GM19351 (cell line): ENCODE measurements at regions not wholly inside any gene's neighbourhood (a gene's known extent, or its start where the extent isn't known, plus 50 kb on each side); places are given as distances from the start of the nearest gene placed in this dataset.
"Not testable (repeated sequence)": the region's sequence is repeated elsewhere in the genome, so short reads cannot be mapped to it uniquely, and the experiment has no call there.

Source experiments
- ATAC-seq: cut with Tn5 transposase; IDR thresholded peaks from one replicate; pipeline ENCODE4 v1.9.1; 2021; ENCODE audit warnings: mild to moderate bottlenecking, moderate library complexity; ENCODE audit not compliant: unreplicated experiment

DNA sequence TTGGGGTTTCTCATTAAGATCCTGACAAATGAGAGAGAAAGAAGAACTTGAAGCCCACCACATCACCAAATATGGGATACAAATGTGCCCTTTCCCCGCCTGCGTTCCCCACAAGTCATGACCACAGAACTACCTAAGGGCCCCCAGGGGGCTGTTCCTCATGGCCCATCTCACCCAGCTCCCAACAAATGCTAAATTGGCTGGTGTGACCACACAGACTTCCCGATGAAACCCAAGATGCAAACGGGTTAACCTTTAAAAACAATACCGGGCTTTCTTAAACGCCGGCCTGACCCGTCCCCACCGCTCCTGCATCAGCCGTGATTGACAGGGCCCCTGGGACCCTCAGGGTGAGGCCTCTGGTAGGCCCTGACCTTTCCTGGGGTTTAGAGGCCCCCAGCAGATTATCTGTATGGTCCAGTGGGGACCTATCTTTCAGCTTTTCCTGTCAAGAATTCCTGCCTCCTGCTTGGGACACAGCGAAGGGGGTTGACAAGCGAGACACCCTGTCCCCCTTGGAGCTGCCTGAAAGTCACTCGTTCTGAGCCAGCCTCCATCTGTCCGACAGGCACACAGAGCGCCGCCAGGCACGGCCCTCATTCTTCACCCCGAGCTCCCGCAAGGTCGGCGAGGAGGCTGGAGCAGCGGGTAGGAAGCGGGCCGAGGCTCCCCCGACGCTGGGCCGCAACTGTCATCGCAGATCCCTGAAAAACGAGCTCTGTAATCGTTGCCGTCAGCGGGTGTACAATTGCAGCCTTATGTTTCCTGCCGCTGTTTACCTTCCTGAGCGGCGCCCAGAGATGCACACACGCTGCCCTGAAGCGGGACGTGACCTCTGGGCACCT lies 300.1 kb downstream of the FOXL1 start:
- ATAC-seq = no peak

DNA sequence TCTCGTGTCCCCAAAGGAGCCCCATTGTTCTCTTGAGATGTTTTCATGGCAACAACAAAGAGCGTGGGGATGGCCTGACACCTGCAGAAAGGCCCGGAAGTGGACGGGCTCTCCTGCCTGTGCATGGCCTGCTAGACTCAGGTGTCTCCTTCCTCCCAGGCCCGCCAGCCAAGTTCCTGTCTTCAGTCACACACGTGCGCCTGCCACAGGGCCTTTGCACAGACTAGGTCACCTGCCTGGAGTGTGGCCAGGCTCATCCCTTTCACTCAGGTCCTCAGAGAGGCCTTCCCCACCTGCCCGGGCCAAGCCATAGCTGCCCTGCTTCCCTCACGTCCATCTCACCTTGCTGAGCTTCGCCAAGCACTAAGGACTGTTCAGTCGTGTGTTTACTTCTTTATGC lies 300.9 kb downstream of the FOXL1 start:
- ATAC-seq = no peak

DNA sequence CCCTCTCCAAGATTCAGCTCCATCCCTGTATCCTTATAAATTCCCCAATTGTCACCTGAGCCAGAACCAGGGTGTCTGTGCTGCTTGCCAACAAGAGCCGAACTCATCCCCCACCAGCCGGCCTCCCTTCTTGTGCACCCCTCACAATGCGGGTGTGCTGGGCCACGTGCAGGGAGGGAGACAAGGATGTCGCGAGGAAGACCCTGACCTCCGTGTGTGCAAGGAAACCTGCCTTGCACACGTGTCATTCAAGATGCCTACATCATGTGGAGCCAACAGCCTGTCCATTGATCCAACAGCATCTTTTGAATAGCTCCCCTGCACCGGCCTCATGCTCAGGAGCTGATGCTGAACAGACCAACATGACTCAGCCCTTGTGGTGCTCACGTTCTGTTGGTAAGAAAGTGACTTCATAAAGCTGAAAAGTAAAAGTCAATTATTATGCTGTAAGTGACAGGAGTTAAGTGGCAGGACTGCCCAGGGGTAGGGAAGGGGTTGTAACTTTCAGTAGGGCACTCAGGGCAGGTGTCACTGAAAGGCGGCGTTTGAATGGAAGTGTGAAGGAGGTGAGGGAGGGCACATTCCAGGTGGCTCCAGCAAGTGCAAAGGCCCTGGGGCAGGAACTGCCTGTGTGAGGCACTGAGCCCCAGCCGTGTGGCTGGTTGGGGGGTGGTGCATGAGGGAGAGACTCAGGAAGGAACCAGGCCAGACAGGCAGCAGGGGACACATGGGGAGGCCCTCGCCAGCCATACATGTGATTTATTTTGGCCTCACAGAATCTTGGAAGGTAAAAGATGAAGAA lies 302.2 kb downstream of the FOXL1 start:
- ATAC-seq = no peak

DNA sequence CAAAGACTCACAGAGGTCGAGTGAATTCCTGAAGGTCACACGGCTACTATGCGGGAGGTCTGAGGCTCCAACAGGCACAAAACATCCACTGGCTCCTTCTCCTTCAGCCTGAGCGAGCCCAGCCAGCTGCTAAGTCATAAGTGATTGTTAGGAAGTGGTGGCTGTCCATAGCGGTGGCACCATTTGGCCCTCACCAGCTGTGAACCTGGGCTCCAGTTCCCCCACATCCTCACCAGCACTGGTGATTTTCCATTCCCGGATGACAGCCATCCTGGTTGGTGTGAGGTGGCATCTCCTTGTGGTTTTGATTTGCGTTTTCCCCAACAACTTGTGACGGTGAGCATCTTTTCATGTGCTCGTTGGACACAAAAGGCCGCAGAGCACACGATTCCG lies 302.8 kb downstream of the FOXL1 start:
- ATAC-seq = no peak

DNA sequence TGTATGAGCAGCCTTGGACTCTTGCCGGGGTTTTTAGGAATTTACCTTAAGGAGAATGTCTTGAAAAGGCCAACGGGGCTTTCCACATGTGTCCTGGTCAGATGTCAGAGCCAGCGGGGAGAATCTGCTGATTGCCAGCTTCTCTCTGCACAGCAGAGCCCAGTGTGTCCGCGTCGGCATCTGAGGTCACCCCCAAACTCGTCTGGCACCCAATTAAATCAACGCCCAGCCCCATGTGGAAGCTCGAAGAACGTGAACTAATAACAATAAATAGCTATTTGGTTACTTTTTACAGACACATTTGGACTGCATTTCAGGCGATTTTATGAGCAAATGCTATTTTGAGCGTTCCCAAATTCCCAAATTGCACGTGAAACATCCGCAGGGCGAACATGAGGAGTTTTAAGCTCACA lies 303.5 kb downstream of the FOXL1 start:
- no peak for ATAC-seq

DNA sequence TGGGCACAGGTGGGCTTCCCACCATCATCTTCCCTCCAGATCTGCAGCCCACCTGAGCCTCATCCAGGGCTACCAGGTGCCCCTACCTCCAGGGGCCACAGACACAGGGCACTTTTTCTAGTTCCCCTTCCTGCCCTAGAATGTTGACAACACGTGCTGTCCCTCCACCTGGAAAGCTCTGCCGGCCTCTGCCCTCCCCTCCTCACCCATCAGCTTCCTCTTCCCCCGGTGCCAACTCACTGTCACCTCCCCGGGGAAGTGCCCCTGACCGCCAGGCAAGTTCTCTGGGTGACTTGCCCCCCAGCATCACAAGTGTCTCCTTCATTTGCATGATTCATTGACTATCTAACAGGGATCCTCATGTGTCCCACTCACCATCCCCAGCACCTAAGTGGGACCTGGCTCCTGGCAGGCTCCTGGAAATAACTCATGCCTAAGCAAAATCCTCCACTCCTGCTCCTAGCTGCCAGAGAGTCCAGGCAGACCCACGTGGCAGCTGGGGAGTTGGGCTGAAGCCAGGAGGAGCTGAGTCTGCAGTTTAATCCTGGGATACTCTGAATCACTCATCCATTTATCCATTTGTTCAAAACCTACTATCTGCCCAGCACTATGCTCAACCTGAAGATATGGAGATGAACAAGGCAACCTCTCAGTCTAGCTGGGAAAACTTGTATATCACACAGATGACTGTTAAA lies 304.4 kb downstream of the FOXL1 start:
- ATAC-seq = no peak

DNA sequence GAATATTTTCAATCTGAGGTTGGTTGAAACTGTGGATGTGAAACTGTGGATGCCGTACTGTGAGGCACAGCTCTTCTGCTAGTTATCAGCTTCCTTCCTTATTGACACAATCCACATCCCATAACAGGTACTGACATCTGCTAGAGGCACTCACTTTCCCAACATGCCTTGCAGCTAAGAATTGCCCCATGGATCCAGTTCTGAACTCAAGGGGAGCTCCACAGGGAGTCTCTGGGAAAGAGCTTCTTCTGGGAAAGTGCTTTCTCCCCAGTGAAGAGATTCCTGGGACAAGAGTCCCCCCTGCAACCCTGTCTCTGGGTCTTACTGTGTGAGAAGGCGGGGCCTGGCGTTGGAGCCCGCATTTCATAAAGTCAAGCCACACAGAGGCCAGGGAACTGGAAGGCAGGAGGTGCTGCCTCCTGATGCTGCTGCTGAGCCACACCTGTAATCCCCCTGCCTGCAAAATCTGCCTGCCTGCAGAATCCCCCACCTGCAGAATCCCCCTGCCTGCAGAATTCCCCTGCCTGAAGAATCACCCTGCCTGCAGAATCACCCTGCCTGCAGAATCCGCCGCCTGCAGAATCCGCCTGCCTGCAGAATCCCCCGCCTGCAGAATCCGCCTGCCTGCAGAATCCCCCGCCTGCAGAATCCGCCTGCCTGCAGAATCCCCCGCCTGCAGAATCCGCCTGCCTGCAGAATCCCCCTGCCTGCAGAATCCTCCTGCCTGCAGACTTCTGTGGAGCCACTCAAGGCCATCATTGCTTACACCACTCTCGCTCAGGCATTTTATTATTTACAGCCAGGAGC lies 305.4 kb downstream of the FOXL1 start:
- no peak for ATAC-seq

DNA sequence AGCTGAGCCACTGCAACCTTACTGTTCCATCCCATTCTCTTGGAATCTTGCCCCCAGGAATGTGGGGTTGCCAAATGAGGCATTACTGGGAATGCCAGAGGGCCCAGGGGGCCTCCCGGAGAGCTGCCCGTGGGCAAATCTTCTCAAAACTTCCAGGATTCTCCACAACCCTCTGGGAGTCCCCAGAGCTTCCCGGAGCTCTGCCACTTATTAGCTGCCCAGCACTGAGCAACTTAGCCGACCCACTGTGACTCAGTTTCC lies 306.0 kb downstream of the FOXL1 start:
- ATAC-seq = no peak

DNA sequence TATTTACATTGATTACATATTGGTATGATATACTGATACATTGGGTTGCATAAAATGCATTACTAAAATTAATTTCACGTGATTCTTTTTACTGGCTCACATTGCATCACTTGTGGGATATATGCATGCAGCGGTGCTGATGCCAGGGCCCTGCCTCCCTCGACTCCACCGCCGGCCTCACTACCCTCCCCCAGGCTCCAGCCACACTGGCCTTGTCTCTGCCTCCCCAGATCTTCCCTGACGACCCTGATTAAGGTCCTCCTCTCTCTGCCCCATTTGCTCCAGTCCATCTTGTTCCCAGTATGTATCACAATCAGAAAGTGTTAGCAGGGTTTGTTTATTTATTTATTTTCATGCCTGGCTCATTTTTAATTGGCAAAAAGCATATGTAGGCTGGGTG lies 306.8 kb downstream of the FOXL1 start:
- no peak for ATAC-seq

DNA sequence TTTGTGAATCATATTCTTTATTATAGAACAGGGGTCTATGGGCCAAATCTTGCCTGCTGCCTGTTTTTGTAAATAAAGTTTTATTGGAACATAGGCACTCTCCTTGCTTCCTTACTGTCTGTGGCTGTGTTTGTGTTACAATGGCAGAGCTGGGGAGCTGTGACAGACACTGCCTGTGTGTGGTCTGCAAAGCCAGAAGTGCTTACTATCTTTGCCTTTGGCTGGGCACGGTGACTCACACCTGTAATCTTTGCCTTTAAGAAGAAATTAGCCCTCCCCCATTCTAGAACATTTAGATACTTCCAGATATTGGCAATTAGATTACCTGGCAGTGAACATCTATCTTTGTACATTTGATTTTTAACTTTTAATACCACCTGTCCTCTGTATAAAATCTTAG lies 308.3 kb downstream of the FOXL1 start:
- ATAC-seq = no peak

DNA sequence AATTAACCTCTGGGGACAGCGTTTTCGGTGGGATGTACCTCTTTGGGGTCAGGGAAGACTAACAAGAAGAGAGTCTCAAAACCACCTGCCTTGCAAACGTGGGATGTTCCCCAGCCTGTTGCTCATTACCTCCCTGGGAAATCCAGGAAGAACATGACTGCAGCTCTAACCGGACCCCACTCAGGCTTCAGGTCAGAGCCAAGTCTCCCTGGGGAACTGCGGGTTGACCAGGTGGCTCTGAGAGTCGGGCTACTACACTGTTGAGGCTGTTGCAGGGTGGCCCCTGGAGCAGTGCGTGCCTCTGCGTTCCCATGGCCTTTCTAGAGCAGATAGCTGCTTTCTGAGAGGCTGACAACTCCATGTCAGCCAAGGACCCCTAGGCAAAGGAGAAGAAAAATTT lies 309.1 kb downstream of the FOXL1 start:
- no peak for ATAC-seq

DNA sequence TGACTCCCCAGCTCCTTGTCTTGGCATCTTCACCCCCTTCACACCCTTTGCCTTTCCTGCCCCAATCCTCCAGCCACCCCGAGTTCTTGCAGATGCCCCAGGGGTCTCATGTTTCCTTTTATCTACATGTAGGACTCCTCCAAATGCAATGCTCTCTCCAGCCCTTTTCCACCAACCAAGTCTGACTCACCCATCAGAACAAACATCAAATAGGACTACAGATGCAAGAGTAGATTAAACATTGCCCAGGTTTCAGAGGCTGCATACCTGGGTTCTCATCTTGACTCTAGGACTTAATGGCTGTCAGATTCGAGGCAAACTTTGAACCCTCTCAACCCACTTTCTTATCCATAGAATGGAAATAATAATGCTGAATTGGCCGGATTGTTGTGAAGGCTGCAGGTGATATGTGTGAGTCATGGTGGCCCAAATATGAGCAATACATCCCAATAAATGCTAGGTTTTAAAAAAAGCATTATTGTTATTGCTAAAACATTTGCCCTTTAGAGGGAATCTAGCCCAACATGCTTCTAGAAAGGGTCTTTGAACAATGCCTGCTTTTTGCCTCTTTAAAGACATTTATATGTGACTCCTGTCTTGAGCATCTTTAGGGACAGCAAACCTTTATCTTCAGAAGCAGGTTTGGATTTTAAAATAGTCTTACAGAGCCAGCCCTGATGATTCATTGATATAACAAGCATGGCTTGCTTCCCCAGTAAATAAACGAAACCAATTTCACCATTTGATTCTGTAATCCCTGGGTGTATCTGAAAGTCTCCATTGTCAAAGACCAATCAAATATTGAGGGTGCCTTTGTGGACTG lies 310.1 kb downstream of the FOXL1 start:
- ATAC-seq = no peak

DNA sequence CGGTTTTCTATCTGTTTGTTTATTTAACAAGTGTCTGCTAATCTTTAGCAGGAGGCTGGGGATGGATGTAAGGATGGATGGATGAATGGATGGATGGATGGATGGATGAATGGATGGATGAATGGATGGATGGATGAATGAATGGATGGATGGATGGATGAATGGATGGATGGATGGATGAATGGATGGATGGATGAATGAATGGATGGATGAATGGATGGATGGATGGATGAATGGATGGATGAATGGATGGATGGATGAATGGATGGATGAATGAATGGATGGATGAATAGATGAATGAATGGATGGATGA lies 310.7 kb downstream of the FOXL1 start:
- ATAC-seq = not testable (repeated sequence)

DNA sequence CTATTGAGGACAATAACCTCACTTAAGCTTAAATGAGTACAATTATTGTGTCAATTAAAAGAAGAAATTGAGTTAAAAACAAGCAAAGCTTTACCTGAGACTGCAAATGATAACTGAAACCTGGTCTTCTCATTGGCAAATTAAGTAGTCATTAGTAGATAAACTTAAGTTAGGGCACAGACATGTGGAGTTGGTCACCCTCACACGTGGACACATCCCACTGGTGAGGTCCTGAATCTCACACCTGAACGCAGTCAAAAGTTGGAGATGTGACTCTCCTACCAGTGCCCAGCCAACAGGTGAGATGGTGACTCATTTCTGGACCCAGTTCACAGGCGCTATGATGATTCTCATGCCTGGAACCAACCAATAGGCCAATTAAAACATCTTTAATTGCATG lies 311.6 kb downstream of the FOXL1 start:
- ATAC-seq = no peak

DNA sequence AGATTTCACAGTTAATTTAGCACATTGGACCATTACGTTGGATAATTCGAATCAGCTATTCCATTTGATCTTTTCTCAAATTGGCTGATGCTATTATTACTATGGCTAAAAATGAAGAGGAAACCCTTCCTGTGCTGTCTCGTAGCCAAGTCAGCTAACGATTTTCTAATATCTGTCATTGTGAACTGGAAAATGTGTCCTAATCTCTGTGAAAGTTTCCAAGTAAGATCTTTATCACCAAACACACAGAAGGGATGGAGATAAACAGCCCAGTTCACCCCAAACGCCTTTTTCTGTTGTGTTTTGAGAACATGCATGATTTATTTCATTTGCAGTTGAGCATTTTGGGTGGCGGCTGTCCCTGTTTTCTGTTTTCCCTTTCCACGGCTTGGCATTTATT lies 312.8 kb downstream of the FOXL1 start:
- no peak for ATAC-seq

DNA sequence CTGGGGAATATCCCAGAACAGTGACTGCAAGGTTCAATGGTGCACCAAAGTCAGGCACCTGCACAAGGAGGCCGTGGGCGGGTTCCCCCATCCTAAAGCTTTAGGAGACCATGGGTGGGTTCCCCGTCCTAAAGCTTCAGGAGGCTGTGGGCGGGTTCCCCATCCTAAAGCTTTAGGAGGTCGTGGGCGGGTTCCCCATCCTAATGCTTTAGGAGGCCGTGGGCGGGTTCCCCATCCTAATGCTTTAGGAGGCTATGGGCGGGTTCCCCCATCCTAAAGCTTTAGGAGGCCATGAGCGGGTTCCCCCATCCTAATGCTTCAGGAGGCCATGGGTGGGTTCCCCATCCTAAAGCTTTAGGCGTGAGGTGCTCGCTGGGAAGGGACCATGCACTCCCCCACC lies 313.3 kb downstream of the FOXL1 start:
- no peak for ATAC-seq

DNA sequence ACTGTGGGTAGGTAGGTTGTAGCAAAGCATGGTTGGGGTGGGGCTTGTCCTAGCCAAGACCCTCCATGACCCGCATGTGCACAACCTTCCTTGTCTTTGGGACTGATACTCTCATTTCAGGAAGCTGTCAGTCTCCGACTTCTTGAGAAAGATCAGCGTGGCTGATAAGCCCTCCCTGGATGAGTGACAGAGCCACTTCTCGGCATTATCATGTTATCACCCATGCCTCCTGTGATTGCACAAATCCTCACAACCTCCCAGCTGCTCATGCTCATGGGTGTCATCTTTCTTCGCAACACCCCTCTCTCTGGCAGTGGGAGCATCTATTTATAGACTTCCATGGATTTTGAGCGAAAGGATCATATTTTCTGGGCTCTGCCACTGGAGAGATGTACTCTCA lies 314.2 kb downstream of the FOXL1 start:
- ATAC-seq = no peak

DNA sequence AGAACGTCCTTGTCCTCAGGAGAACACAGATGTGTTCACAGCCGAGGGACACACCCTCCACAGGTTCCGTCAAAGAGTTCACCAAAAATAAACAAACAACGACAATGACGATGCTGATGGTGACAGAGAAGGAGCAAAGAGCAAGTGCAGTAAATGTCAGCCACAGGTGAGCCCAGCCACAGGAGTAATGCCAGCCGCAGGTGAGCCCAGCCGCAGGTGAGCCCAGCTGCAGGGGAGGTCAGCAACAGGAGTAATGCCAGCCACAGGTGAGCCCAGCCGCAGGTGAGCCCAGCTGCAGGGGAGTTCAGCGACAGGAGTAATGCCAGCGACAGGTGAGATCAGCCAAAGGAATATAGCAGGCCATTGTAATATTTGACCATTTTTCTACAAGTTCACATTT lies 315.2 kb downstream of the FOXL1 start:
- ATAC-seq = no peak

DNA sequence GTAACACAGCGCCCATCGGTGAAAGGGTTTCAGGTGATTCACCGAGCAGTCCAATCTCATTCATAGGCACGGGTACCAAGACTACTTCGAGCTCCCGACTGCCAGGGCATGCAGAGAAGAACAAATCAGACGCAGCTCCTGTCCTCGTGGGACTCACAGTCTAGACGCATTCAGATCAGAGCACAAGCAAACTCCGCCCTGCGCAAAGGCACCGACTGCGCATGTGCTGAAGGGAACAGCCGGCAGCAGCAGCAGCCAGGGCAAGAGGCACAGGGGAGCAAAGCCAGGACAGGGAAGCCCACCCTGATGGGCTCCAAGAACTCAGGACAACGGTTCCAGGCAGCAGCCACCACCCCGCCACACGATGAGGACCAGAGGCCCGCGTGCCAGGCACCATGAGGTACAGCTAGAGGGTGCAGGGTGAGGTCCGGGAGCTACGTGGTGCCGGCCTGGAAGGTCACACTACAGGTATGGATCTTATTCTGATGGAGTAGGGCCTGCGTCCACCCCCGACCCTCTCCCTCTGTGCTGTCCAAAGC lies 315.7 kb downstream of the FOXL1 start:
- ATAC-seq = no peak

DNA sequence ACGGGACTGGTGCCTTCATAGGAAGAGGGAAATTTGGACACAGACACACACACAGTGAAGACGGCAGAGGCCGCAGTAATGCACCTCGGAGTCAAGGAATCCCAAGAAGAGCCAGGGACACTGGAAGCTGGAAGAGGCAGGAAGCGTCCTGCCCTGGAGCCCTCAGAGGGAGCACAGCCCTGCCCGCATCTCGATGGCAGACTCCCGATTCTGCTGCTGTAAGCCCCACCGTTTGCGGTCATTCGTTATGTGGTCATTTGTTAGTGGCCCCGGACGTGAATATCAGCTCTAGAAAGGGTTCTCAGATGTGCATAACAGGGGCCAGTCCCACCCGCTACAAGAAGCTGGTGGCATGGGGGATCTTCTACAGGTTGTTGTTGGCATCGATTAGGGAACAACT lies 316.6 kb downstream of the FOXL1 start:
- ATAC-seq = no peak
